HG03175 (cell line): ENCODE measurements at regions not wholly inside any gene's neighbourhood (a gene's known extent, or its start where the extent isn't known, plus 50 kb on each side); places are given as distances from the start of the nearest gene placed in this dataset.

Source experiments
- ATAC-seq: cut with Tn5 transposase; IDR thresholded peaks from one replicate; pipeline ENCODE4 v1.9.1; 2021; ENCODE audit warnings: mild to moderate bottlenecking, moderate library complexity; ENCODE audit not compliant: unreplicated experiment

DNA sequence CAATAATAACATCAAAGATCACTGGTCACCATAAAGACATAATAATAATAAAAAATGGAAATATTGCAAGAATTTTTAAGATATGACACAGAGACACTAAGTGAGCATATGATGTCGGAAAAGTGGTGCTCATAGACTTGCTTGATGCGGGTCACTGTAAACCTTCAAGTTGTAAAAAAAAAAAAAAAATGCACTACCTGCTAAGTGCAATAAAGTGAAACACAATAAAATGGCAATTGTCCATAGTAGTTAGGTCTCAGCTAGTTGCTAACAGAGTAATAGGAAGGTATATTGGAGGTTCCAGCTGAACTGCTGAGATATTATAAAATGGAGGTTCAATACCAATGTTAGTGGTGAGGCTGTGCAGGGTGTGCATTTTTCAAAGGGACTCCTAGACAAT lies 146.6 kb upstream of the MRPS22 start:
- no peak for ATAC-seq

- ATAC-seq, result no peak
These were observed 145.6 kb upstream of the MRPS22 start for GRCh38 chr3:139198186-139198585.

- no peak for ATAC-seq
These were observed 144.9 kb upstream of the MRPS22 start for GRCh38 chr3:139198929-139199328.

DNA sequence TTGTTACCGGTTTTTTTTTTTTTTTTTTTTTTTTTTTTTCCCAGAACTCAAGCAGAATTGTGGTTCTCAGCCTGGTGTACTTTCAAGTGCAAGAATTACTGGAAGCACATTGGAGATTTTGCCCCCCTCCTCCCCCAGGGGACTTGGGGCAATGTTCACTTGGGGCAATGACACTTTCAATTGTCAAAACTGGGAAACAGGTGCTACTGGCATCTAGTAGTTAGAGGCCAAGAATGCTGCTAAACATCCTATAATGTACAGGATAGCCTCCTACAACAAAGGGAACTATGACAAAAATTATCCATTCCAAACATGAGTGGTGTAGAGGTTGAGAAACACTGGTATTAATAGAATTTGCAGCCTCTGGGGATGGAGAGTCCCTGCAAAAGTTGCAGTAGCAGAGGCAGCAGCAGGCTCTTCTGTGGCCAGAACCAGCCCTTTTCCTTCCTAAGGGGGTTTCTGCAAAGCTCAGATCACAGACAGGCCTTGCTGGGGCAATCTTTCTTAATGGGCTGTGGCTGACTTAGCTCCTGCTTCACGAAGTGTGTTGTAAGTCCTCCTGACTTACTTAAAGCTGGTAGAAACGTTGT lies 144.3 kb upstream of the MRPS22 start:
- ATAC-seq, result no peak

DNA sequence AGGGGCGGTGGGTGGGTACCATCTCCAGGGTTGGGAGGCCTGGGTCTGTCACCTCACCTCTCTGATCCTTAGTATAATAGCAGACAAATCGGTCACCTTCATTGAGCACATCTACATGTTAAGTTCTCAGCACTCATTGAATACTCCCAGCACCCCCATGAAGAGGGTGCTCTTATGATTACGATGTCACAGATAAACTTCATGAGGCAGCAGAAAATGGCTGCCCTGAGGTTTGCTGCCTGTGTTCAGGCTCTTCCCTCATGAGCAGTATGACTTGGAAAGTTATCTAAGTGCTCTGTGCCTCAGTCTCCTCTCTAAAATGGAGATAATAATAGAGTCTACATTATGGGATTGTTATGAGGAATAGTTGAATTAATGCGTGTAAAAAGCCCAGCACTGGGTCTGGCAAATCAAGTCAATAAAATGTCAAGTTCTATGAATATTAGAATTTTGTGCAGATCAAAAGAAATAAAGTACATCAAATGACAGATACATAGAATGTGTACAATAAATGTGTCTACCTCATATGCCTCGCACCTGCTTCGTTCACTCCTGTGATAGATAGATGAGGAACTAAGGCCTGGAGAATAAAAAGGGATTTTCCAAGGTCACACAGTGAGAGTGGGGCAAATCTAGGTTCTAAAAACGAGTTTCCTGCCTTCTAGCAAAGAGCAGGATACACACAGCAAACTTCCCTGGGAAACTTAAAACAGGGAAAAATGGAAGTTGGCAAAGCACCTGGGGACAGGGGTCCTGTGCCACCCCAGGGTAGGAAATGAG lies 142.2 kb upstream of the MRPS22 start:
- ATAC-seq, result no peak

- peak; percentile 39 for ATAC-seq
These were observed 141.4 kb upstream of the MRPS22 start for GRCh38 chr3:139202226-139202958.

DNA sequence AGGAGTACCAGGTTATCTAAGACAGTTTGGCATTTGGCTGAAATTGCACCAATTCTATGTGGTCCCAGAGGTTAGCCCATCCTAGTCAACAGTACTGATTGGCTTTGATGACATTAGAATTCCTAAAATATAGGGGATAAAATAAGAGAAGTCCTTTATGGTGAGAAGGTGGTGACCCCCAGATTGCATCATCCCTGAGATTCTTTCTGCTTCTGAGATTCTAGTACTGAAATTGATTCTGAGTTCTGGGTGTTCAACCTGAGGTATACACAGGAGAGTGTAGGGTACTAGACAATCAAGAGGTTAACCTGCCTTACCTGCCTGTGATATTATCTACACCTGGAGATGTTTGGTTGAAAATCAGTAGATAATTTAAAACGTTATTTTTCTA lies 140.9 kb upstream of the MRPS22 start:
- no peak for ATAC-seq

GRCh38 chr3:139203752-139204151 lies 140.1 kb upstream of the MRPS22 start:
- no peak for ATAC-seq

DNA sequence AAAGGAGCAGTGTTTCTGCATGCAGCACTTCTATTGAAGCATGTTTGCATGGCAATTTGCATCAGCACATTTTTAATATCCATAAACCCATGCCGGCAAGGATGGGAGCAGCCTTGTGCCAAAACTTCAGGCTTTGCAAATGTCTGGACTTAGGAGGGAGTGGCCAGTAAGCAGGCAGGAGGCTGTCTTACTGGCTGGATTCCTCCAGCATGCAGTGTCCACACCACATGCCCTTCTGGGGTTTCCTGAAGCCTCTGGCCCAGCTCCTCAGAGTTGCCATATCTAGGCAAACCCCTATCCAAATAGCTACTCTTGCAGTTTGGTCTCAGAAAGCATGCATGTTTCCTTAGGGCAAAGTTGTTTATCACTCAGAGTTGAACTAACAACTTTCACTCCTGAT lies 139.1 kb upstream of the MRPS22 start:
- ATAC-seq, result no peak

DNA sequence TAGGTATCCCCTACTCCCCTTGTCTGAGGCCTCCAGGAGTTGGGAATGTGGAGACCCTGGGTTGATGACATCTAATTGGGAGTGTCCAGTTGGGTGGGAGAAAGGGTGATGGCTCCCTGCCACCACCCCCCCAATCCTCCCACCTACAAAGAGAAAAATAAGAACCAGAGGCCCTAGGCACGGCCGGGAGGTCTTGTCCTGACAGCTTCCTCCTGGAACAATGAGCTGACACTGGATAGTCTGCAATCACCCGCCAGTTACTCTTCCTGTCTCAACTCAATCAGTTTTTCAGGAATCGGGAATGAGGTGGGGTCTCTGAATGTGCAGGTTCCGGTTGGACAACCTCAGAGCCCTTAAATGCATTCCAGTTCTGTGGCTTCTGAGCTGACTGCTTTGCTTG lies 129.9 kb upstream of the MRPS22 start:
- ATAC-seq, result no peak

- no peak for ATAC-seq
These were observed 126.9 kb upstream of the MRPS22 start for GRCh38 chr3:139216958-139217357.

DNA sequence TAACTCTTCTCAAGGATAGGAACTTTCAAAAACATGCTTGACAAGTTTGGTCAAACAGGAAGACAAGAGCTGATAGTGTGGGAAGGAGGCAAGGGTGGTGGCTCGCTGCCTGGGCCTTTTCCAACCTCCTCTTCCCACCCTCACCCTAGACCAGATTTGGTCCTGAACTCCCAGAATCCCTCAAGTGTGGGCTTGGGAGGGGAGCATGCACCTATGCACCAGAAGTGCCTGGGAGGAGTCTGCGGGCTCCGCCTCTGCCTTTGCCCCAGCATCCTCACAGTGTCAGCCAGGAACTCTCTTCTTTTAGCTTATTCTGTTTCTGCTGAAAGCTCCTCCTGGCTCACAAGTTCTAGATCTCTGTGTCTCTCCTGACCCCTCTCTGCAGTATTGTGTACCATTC lies 126.2 kb upstream of the MRPS22 start:
- ATAC-seq, result no peak

DNA sequence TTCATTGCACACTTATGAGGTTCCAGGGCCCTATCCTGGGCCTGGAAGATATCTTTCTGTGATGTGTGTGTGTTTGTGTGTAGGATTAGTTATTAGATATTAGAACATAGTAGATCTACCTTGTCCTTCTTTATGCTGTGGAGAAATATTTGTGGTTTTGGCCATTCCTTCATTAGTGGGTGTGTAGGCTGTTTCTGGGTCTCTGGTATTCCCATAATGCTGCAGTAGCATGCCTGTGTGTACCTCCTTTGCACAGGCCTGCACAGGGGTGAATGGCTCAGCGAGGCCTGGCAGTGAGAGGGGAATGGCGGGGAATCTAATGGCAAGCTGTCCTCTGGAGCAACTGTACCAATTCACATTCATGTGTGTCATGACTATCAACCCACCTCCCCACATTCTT lies 125.8 kb upstream of the MRPS22 start:
- ATAC-seq, result no peak

GRCh38 chr3:139219463-139219862 lies 124.4 kb upstream of the MRPS22 start:
- no peak for ATAC-seq

- ATAC-seq, result no peak
These were observed 121.6 kb upstream of the MRPS22 start for GRCh38 chr3:139222100-139222657.

- no peak for ATAC-seq
These were observed 118.3 kb upstream of the MRPS22 start for GRCh38 chr3:139225548-139225947.

GRCh38 chr3:139226731-139227130 lies 117.1 kb upstream of the MRPS22 start:
- ATAC-seq, result no peak

GRCh38 chr3:139227165-139227564 lies 116.7 kb upstream of the MRPS22 start:
- ATAC-seq, result no peak

- ATAC-seq, result no peak
These were observed 116.0 kb upstream of the MRPS22 start for GRCh38 chr3:139227827-139228226.

- no peak for ATAC-seq
These were observed 113.4 kb upstream of the MRPS22 start for GRCh38 chr3:139230391-139230790.

- no peak for ATAC-seq
These were observed 112.1 kb upstream of the MRPS22 start for GRCh38 chr3:139231555-139232281.
